ENCODE measurements at regions not wholly inside any gene's neighbourhood (a gene's known extent, or its start where the extent isn't known, plus 50 kb on each side); places are given as distances from the start of the nearest gene placed in this dataset.

DNA sequence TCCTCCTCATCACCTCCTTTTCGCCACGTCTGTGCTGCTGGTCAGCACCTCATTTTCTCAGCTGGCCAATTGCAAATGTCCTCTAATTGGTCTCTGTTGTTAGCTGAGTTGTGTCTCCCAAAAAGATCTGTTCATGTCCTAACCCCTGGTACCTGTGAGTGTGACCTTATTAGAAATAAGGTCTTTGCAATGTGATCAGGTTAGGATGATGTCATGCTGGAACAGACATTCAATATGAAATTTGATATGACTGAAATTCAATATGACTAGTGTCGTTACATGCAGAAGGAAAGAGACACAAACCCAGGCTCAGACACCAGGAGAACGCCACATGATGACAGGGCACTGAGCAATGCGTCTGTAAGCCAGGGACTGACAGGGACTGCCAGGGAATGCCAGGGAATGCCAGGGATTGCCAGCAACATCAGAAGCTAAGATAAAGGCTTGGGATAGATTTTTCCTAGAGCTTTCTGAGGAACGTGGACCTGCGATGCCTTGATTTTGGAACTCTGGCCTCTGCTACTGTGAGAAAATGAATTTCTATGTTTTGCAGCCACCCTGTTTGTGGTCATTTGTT is 77.5 kb upstream of the CXCL12 start:
- DNase-seq (no peak), ATAC-seq (no peak)
- H3K27ac ChIP-seq (ENCODE audit: low read length), result no peak overlapping the region
- TF ChIP-seq, protein P1, sequence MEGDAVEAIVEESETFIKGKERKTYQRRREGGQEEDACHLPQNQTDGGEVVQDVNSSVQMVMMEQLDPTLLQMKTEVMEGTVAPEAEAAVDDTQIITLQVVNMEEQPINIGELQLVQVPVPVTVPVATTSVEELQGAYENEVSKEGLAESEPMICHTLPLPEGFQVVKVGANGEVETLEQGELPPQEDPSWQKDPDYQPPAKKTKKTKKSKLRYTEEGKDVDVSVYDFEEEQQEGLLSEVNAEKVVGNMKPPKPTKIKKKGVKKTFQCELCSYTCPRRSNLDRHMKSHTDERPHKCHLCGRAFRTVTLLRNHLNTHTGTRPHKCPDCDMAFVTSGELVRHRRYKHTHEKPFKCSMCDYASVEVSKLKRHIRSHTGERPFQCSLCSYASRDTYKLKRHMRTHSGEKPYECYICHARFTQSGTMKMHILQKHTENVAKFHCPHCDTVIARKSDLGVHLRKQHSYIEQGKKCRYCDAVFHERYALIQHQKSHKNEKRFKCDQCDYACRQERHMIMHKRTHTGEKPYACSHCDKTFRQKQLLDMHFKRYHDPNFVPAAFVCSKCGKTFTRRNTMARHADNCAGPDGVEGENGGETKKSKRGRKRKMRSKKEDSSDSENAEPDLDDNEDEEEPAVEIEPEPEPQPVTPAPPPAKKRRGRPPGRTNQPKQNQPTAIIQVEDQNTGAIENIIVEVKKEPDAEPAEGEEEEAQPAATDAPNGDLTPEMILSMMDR (IDR thresholded peaks at IDR 0.05), result no peak
- Mint-ChIP-seq H3K36me3 (no peaks in the 10 kb centered on the region), H3K4me3 (no peak overlapping the region), H3K27ac (no peak overlapping the region), H3K4me1 (peaks cover 0 to 13% of the 10 kb centered on the region in 2 donors), H3K9me3 (no peaks in the 10 kb centered on the region), H3K27me3 (ENCODE audit: low read depth in 2 of 2) (peaks cover 0 to 18% of the 10 kb centered on the region in 2 donors)
- no peaks in the 10 kb centered on the region for H3K4me1 ChIP-seq (ENCODE audit: control insufficient read depth, insufficient read depth, low read length)
- intact Hi-C loops (cut with micrococcal nuclease), result loop anchor here (10.0 kb wide), 1 partner anchor 62 kb away; no protein-coding TSS in a partner anchor
- no peaks in the 10 kb centered on the region for H3K9me3 ChIP-seq (ENCODE audit: control insufficient read depth, insufficient read depth, low read length)
- H3K36me3 ChIP-seq (ENCODE audit: control insufficient read depth, insufficient read depth, low read length), result no peaks in the 10 kb centered on the region
- H3K27me3 ChIP-seq (ENCODE audit: control insufficient read depth, insufficient read depth, low read length), result no peaks in the 10 kb centered on the region
- WGBS (ENCODE audit: insufficient coverage), result 81% methylated on average over 7 of the region's 7 CpGs
- H3K4me3 ChIP-seq (ENCODE audit: low read length), result no peak overlapping the region

DNA sequence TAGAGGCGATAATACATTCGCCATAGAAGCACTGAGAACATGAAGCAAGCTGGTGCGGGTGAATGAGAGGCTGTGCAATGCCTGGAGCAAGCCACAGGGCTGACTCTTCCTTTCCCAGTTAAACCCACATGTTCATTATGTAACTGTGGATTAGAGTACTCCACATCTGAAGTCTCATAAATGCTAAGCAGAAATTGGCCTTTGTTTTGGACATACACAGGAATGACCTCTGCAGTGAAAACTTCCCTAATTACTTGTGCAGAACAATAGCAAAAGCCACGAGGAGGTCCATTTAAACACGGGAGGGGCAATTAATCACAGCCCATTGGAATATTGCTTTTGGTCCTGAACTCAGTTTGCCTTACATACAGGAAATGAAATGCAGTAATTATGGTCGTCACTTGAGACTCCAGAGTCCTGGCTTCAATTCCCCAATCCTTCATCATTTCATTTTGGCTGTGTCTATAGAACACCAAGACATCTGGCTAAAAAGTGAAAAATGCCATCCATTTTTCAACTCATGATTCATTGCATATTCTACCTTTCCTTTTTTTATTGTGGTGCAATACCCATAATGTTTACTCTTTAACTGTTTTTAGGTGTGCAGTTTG is 78.7 kb upstream of the CXCL12 start:
- DNase-seq (no peak), ATAC-seq (no peak)
- no peaks in the 10 kb centered on the region for H3K36me3 ChIP-seq (ENCODE audit: control insufficient read depth, insufficient read depth, low read length)
- 59% methylated on average over 6 of the region's 6 CpGs for WGBS (ENCODE audit: insufficient coverage)
- no peak overlapping the region for H3K27ac ChIP-seq (ENCODE audit: low read length)
- Mint-ChIP-seq H3K4me1 (peaks cover 0 to 13% of the 10 kb centered on the region in 2 donors), H3K36me3 (no peaks in the 10 kb centered on the region), H3K9me3 (no peaks in the 10 kb centered on the region), H3K27me3 (ENCODE audit: low read depth in 2 of 2) (peaks cover 0 to 18% of the 10 kb centered on the region in 2 donors), H3K4me3 (no peak overlapping the region), H3K27ac (no peak overlapping the region)
- H3K9me3 ChIP-seq (ENCODE audit: control insufficient read depth, insufficient read depth, low read length), result no peaks in the 10 kb centered on the region
- TF ChIP-seq, protein P1 (IDR thresholded peaks at IDR 0.05), result no peak
- no peak overlapping the region for H3K4me3 ChIP-seq (ENCODE audit: low read length)
- intact Hi-C loops (cut with micrococcal nuclease), result loop anchor here (10.0 kb wide), 1 partner anchor 61 kb away; no protein-coding TSS in a partner anchor
- no peaks in the 10 kb centered on the region for H3K27me3 ChIP-seq (ENCODE audit: control insufficient read depth, insufficient read depth, low read length)
- H3K4me1 ChIP-seq (ENCODE audit: control insufficient read depth, insufficient read depth, low read length), result no peaks in the 10 kb centered on the region

DNA sequence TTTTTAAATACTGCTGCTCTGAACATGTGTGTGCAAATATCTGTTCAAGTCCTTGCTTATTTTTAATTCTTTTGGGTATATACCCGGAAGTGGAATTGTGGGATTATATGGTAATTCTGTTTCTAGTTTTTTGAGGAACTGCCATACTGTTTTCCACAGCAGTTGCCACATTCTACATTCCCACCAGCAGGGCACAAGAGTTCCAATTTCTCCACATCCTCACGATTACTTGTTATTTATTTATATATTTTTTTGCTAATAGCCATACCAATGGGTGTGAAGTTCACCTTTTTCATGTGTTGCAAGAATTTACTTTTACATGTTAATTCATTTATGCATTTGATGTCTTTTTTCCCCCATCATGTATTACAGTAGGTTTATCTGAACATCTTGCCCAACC is 79.6 kb upstream of the CXCL12 start:
- intact Hi-C loops (cut with micrococcal nuclease), result loop anchor here (10.0 kb wide), 1 partner anchor 60 kb away; no protein-coding TSS in a partner anchor
- Mint-ChIP-seq H3K36me3 (no peaks in the 10 kb centered on the region), H3K27ac (no peak overlapping the region), H3K9me3 (peaks cover 0 to 1% of the 10 kb centered on the region in 2 donors), H3K27me3 (ENCODE audit: low read depth in 2 of 2) (peaks cover 1 to 18% of the 10 kb centered on the region in 2 donors), H3K4me3 (no peak overlapping the region), H3K4me1 (peaks cover 0 to 13% of the 10 kb centered on the region in 2 donors)
- TF ChIP-seq, protein P1 (IDR thresholded peaks at IDR 0.05), result no peak
- no peak overlapping the region for H3K27ac ChIP-seq (ENCODE audit: low read length)
- no peaks in the 10 kb centered on the region for H3K27me3 ChIP-seq (ENCODE audit: control insufficient read depth, insufficient read depth, low read length)
- H3K4me3 ChIP-seq (ENCODE audit: low read length), result no peak overlapping the region
- no peak for ATAC-seq
- no peaks in the 10 kb centered on the region for H3K9me3 ChIP-seq (ENCODE audit: control insufficient read depth, insufficient read depth, low read length)
- H3K4me1 ChIP-seq (ENCODE audit: control insufficient read depth, insufficient read depth, low read length), result no peaks in the 10 kb centered on the region
- no CpG with 5 or more reads among the region's 2 CpGs for WGBS (ENCODE audit: insufficient coverage)
- H3K36me3 ChIP-seq (ENCODE audit: control insufficient read depth, insufficient read depth, low read length), result no peaks in the 10 kb centered on the region
- DNase-seq, result no peak

Data from natural killer cell (primary cell).